ENCODE measurements at regions not wholly inside any gene's neighbourhood (a gene's known extent, or its start where the extent isn't known, plus 50 kb on each side); places are given as distances from the start of the nearest gene placed in this dataset.
A peak's percentile ranks its signal among the peaks of the same experiment; 100 is the strongest.

- no peaks in the 10 kb centered on the region for H3K36me3 ChIP-seq (ENCODE audit: control insufficient read depth in 4 of 4, insufficient read depth in 4 of 4, low read length in 3 of 4)
- CTCF ChIA-PET, result interaction anchor here (1.3 kb wide), 1 partner anchor 16 kb away, joined by 3 read pairs; no protein-coding TSS in a partner anchor
- H3K4me3 ChIP-seq (ENCODE audit: control insufficient read depth in 1 of 7, extremely low read depth in 1 of 7, insufficient read depth in 4 of 7, low read depth in 2 of 7, low read length in 6 of 7), result no peak overlapping the region
- H3K27me3 ChIP-seq (replicated peaks in 2 of 5; ENCODE audit: control insufficient read depth in 4 of 5, insufficient read depth in 5 of 5, low read length in 4 of 5), result no peaks in the 10 kb centered on the region
- POLR2A ChIA-PET, result no interaction called here
- H3K9me3 ChIP-seq (ENCODE audit: control extremely low read depth in 1 of 5, control insufficient read depth in 4 of 5, insufficient read depth in 2 of 5, low read depth in 1 of 5, low read length in 4 of 5), result peaks cover 0 to 1% (median 0%) of the 10 kb centered on the region in 5 experiments
- H3K27ac ChIP-seq (ENCODE audit: insufficient read depth in 1 of 2, low read depth in 1 of 2, low read length in 2 of 2, poor library complexity in 1 of 2, severe bottlenecking in 2 of 2), result no peak overlapping the region
- H3K4me1 ChIP-seq (ENCODE audit: control extremely low read depth in 1 of 4, control insufficient read depth in 4 of 4, insufficient read depth in 4 of 4, low read length in 3 of 4), result peaks cover 0 to 2% (median 0%) of the 10 kb centered on the region in 4 experiments
- DNase-seq, result no peak
These were observed 91.4 kb upstream of the S1PR1 start for GRCh38 chr1:101145449-101145820.

- Histone ChIP-seq H3K9me3 (ENCODE audit: control extremely low read depth in 1 of 5, control insufficient read depth in 4 of 5, insufficient read depth in 2 of 5, low read depth in 1 of 5, low read length in 4 of 5) (peaks cover 0 to 1% (median 0%) of the 10 kb centered on the region in 5 experiments), H3K27ac (ENCODE audit: insufficient read depth in 1 of 2, low read depth in 1 of 2, low read length in 2 of 2, poor library complexity in 1 of 2, severe bottlenecking in 2 of 2) (no peak overlapping the region), H3K4me3 (ENCODE audit: control insufficient read depth in 1 of 7, extremely low read depth in 1 of 7, insufficient read depth in 4 of 7, low read depth in 2 of 7, low read length in 6 of 7) (no peak overlapping the region), H3K4me1 (ENCODE audit: control extremely low read depth in 1 of 4, control insufficient read depth in 4 of 4, insufficient read depth in 4 of 4, low read length in 3 of 4) (peaks cover 0 to 2% (median 0%) of the 10 kb centered on the region in 4 experiments), H3K27me3 (replicated peaks in 2 of 5; ENCODE audit: control insufficient read depth in 4 of 5, insufficient read depth in 5 of 5, low read length in 4 of 5) (no peaks in the 10 kb centered on the region), H3K36me3 (ENCODE audit: control insufficient read depth in 4 of 4, insufficient read depth in 4 of 4, low read length in 3 of 4) (no peaks in the 10 kb centered on the region)
- ChIA-PET CTCF (interaction anchor here (1.3 kb wide), 1 partner anchor 16 kb away, joined by 3 read pairs; no protein-coding TSS in a partner anchor), POLR2A (no interaction called here)
- WGBS (ENCODE audit: insufficient coverage), result 100% methylated on average over 1 of the region's 5 CpGs
- DNase-seq, result no peak
These were observed 92.0 kb upstream of the S1PR1 start for GRCh38 chr1:101144671-101145448.

- DNase-seq, result no peak
- H3K4me1 ChIP-seq (ENCODE audit: control extremely low read depth in 1 of 4, control insufficient read depth in 4 of 4, insufficient read depth in 4 of 4, low read length in 3 of 4), result peaks cover 2 to 11% (median 6%) of the 10 kb centered on the region in 4 experiments
- no peak overlapping the region for H3K27ac ChIP-seq (ENCODE audit: insufficient read depth in 1 of 2, low read depth in 1 of 2, low read length in 2 of 2, poor library complexity in 1 of 2, severe bottlenecking in 2 of 2)
- no CpG with 5 or more reads among the region's 1 CpG for WGBS (ENCODE audit: insufficient coverage)
- H3K27me3 ChIP-seq (replicated peaks in 2 of 5; ENCODE audit: control insufficient read depth in 4 of 5, insufficient read depth in 5 of 5, low read length in 4 of 5), result no peaks in the 10 kb centered on the region
- H3K36me3 ChIP-seq (ENCODE audit: control insufficient read depth in 4 of 4, insufficient read depth in 4 of 4, low read length in 3 of 4), result no peaks in the 10 kb centered on the region
- H3K9me3 ChIP-seq (ENCODE audit: control extremely low read depth in 1 of 5, control insufficient read depth in 4 of 5, insufficient read depth in 2 of 5, low read depth in 1 of 5, low read length in 4 of 5), result peaks cover 0 to 1% (median 0%) of the 10 kb centered on the region in 5 experiments
- H3K4me3 ChIP-seq (ENCODE audit: control insufficient read depth in 1 of 7, extremely low read depth in 1 of 7, insufficient read depth in 4 of 7, low read depth in 2 of 7, low read length in 6 of 7), result peak overlapping the region in 1 of 7 experiments; percentile 2
- ChIA-PET CTCF (interaction anchor here (0.7 to 1.1 kb wide), 2 partner anchors 11 to 37 kb away, joined by 3 to 6 read pairs; no protein-coding TSS in a partner anchor), POLR2A (no interaction called here)
These were observed 94.6 kb upstream of the S1PR1 start for GRCh38 chr1:101142244-101142643.

GRCh38 chr1:101141376-101141775, 95.4 kb upstream of the S1PR1 start:
- peaks cover 0 to 1% (median 0%) of the 10 kb centered on the region in 5 experiments for H3K9me3 ChIP-seq (ENCODE audit: control extremely low read depth in 1 of 5, control insufficient read depth in 4 of 5, insufficient read depth in 2 of 5, low read depth in 1 of 5, low read length in 4 of 5)
- H3K4me3 ChIP-seq (ENCODE audit: control insufficient read depth in 1 of 7, extremely low read depth in 1 of 7, insufficient read depth in 4 of 7, low read depth in 2 of 7, low read length in 6 of 7), result no peak overlapping the region
- no CpG with 5 or more reads among the region's 2 CpGs for WGBS (ENCODE audit: insufficient coverage)
- no peak overlapping the region for H3K27ac ChIP-seq (ENCODE audit: insufficient read depth in 1 of 2, low read depth in 1 of 2, low read length in 2 of 2, poor library complexity in 1 of 2, severe bottlenecking in 2 of 2)
- no peak for DNase-seq
- POLR2A ChIA-PET, result interaction anchor here (0.6 kb wide), 1 partner anchor 107 kb away, joined by 4 read pairs; no protein-coding TSS in a partner anchor
- H3K36me3 ChIP-seq (ENCODE audit: control insufficient read depth in 4 of 4, insufficient read depth in 4 of 4, low read length in 3 of 4), result no peaks in the 10 kb centered on the region
- CTCF ChIA-PET, result interaction anchor here (0.7 to 1.1 kb wide), 2 partner anchors 10 to 38 kb away, joined by 3 to 6 read pairs; no protein-coding TSS in a partner anchor
- H3K27me3 ChIP-seq (replicated peaks in 2 of 5; ENCODE audit: control insufficient read depth in 4 of 5, insufficient read depth in 5 of 5, low read length in 4 of 5), result no peaks in the 10 kb centered on the region
- H3K4me1 ChIP-seq (ENCODE audit: control extremely low read depth in 1 of 4, control insufficient read depth in 4 of 4, insufficient read depth in 4 of 4, low read length in 3 of 4), result peaks cover 5 to 20% (median 14%) of the 10 kb centered on the region in 4 experiments

- peaks cover 7 to 30% (median 20%) of the 10 kb centered on the region in 4 experiments for H3K4me1 ChIP-seq (ENCODE audit: control extremely low read depth in 1 of 4, control insufficient read depth in 4 of 4, insufficient read depth in 4 of 4, low read length in 3 of 4)
- peaks cover 0 to 1% (median 0%) of the 10 kb centered on the region in 5 experiments for H3K9me3 ChIP-seq (ENCODE audit: control extremely low read depth in 1 of 5, control insufficient read depth in 4 of 5, insufficient read depth in 2 of 5, low read depth in 1 of 5, low read length in 4 of 5)
- H3K27me3 ChIP-seq (replicated peaks in 2 of 5; ENCODE audit: control insufficient read depth in 4 of 5, insufficient read depth in 5 of 5, low read length in 4 of 5), result no peaks in the 10 kb centered on the region
- ChIA-PET POLR2A (interaction anchor here (0.5 kb wide), 1 partner anchor 10 kb away, joined by 4 read pairs; no protein-coding TSS in a partner anchor), CTCF (interaction anchor here (0.6 to 2.5 kb wide), 6 partner anchors 10 to 99 kb away, joined by 3 to 10 read pairs (median 4); no protein-coding TSS in a partner anchor)
- H3K36me3 ChIP-seq (ENCODE audit: control insufficient read depth in 4 of 4, insufficient read depth in 4 of 4, low read length in 3 of 4), result no peaks in the 10 kb centered on the region
- no peak overlapping the region for H3K4me3 ChIP-seq (ENCODE audit: control insufficient read depth in 1 of 7, extremely low read depth in 1 of 7, insufficient read depth in 4 of 7, low read depth in 2 of 7, low read length in 6 of 7)
- WGBS (ENCODE audit: insufficient coverage), result no CpG with 5 or more reads among the region's 2 CpGs
- no peak overlapping the region for H3K27ac ChIP-seq (ENCODE audit: insufficient read depth in 1 of 2, low read depth in 1 of 2, low read length in 2 of 2, poor library complexity in 1 of 2, severe bottlenecking in 2 of 2)
- no peak for DNase-seq
These were observed 96.7 kb upstream of the S1PR1 start for GRCh38 chr1:101139821-101140718.

GRCh38 chr1:101139130-101139529, 97.7 kb upstream of the S1PR1 start:
- Histone ChIP-seq H3K4me1 (ENCODE audit: control extremely low read depth in 1 of 4, control insufficient read depth in 4 of 4, insufficient read depth in 4 of 4, low read length in 3 of 4) (peaks cover 14 to 33% (median 23%) of the 10 kb centered on the region in 4 experiments), H3K27me3 (replicated peaks in 2 of 5; ENCODE audit: control insufficient read depth in 4 of 5, insufficient read depth in 5 of 5, low read length in 4 of 5) (no peaks in the 10 kb centered on the region), H3K9me3 (ENCODE audit: control extremely low read depth in 1 of 5, control insufficient read depth in 4 of 5, insufficient read depth in 2 of 5, low read depth in 1 of 5, low read length in 4 of 5) (peaks cover 0 to 1% (median 0%) of the 10 kb centered on the region in 5 experiments), H3K27ac (ENCODE audit: insufficient read depth in 1 of 2, low read depth in 1 of 2, low read length in 2 of 2, poor library complexity in 1 of 2, severe bottlenecking in 2 of 2) (no peak overlapping the region), H3K4me3 (ENCODE audit: control insufficient read depth in 1 of 7, extremely low read depth in 1 of 7, insufficient read depth in 4 of 7, low read depth in 2 of 7, low read length in 6 of 7) (no peak overlapping the region), H3K36me3 (ENCODE audit: control insufficient read depth in 4 of 4, insufficient read depth in 4 of 4, low read length in 3 of 4) (no peaks in the 10 kb centered on the region)
- CTCF ChIA-PET, result interaction anchor here (1.0 to 2.5 kb wide), 10 partner anchors 9 to 170 kb away, joined by 3 to 13 read pairs (median 4); no protein-coding TSS in a partner anchor
- WGBS (ENCODE audit: insufficient coverage), result 100% methylated on average over 1 of the region's 1 CpG
- POLR2A ChIA-PET, result no interaction called here
- DNase-seq, result no peak
